ENCODE measurements at regions not wholly inside any gene's neighbourhood (a gene's known extent, or its start where the extent isn't known, plus 50 kb on each side); places are given as distances from the start of the nearest gene placed in this dataset.
A peak's percentile ranks its signal among the peaks of the same experiment; 100 is the strongest.

DNA sequence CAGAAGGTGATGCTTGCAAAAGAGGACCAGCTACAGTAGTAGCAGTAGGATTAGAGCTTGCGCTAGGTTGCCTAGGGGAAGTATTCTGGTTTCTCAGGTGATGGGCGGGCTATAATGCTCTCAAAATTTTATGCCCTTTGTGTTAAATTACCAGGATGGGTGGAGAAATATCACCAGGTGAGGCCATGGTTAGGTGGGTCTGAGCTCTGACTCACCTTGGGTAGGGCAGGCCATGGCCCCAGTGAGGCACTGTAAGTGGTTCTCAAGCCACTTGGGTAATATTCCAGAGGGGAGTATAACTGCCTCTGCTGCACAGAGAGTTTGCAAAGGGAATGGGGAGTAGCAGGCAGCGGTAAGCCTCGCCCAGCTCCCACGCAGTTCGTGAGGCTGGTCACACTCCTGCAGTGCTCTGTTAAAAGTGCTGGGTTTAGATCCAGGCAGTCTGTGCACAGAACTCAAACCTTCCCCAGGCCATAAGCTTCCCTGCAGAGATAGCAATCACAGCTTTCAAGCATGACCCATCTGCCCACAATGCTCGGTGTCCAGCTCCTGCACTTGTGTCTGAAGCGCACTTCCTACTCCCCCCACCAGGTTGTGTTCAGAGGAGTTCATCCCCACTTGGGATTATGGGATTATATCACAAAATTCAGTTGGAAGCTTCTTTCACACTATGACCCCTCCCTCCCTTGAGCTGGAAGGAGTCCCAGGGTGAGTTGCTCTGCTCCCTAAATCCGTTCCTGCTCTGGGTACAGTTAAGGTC, 575.0 kb downstream of the CHSY3 start:
- H3K27ac Mint-ChIP-seq: peak overlapping the region; percentile 75
- peaks cover 6% of the 10 kb centered on the region for H3K4me1 Mint-ChIP-seq
- peaks cover 39% of the 10 kb centered on the region for H3K9me3 Mint-ChIP-seq
- peaks cover 21% of the 10 kb centered on the region for H3K36me3 Mint-ChIP-seq (ENCODE audit: low read depth)
- TF ChIP-seq, protein P1, sequence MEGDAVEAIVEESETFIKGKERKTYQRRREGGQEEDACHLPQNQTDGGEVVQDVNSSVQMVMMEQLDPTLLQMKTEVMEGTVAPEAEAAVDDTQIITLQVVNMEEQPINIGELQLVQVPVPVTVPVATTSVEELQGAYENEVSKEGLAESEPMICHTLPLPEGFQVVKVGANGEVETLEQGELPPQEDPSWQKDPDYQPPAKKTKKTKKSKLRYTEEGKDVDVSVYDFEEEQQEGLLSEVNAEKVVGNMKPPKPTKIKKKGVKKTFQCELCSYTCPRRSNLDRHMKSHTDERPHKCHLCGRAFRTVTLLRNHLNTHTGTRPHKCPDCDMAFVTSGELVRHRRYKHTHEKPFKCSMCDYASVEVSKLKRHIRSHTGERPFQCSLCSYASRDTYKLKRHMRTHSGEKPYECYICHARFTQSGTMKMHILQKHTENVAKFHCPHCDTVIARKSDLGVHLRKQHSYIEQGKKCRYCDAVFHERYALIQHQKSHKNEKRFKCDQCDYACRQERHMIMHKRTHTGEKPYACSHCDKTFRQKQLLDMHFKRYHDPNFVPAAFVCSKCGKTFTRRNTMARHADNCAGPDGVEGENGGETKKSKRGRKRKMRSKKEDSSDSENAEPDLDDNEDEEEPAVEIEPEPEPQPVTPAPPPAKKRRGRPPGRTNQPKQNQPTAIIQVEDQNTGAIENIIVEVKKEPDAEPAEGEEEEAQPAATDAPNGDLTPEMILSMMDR (IDR thresholded peaks at IDR 0.05): no peak
- DNase-seq: no peak
- H3K27me3 Mint-ChIP-seq (ENCODE audit: low read depth, poor library complexity): peaks cover 5% of the 10 kb centered on the region
- no peak overlapping the region for H3K4me3 Mint-ChIP-seq

GRCh38 chr5:130476325-130476724, 572.1 kb downstream of the CHSY3 start:
- TF ChIP-seq, protein P1 (IDR thresholded peaks at IDR 0.05): no peak
- H3K36me3 Mint-ChIP-seq (ENCODE audit: low read depth): peaks cover 32% of the 10 kb centered on the region
- peaks cover 6% of the 10 kb centered on the region for H3K4me1 Mint-ChIP-seq
- peaks cover 63% of the 10 kb centered on the region for H3K9me3 Mint-ChIP-seq
- H3K27ac Mint-ChIP-seq: no peak overlapping the region
- H3K27me3 Mint-ChIP-seq (ENCODE audit: low read depth, poor library complexity): peaks cover 6% of the 10 kb centered on the region
- H3K4me3 Mint-ChIP-seq: no peak overlapping the region
- no peak for DNase-seq

- Mint-ChIP-seq H3K36me3 (ENCODE audit: low read depth) (peaks cover 7% of the 10 kb centered on the region), H3K4me3 (no peak overlapping the region), H3K4me1 (no peaks in the 10 kb centered on the region), H3K27ac (no peak overlapping the region), H3K9me3 (peaks cover 28% of the 10 kb centered on the region), H3K27me3 (ENCODE audit: low read depth, poor library complexity) (no peaks in the 10 kb centered on the region)
- TF ChIP-seq, protein P1 (IDR thresholded peaks at IDR 0.05): no peak
- DNase-seq: no peak
These were observed 558.3 kb downstream of the CHSY3 start for GRCh38 chr5:130462516-130462915.

DNA sequence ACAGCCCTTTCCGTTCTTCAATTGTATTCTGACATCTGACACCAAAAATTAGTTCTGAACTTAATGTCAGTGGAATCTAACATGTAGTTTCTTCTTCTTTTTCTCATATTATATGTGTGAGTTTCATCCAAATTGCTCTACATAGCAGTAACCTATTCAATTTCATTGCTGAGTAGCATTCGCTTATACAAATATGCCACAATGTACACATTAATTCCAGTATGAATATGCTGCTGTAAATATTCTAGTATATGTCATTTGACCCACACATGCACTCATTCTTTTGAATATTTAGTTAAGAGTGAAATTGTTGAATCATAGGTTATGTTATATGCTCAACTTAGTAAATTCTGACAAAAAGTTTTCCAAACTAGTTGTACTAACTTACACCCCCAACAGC, 550.9 kb downstream of the CHSY3 start:
- H3K4me1 Mint-ChIP-seq: no peaks in the 10 kb centered on the region
- H3K9me3 Mint-ChIP-seq: peaks cover 34% of the 10 kb centered on the region
- peaks cover 13% of the 10 kb centered on the region for H3K36me3 Mint-ChIP-seq (ENCODE audit: low read depth)
- no peaks in the 10 kb centered on the region for H3K27me3 Mint-ChIP-seq (ENCODE audit: low read depth, poor library complexity)
- DNase-seq: no peak
- H3K4me3 Mint-ChIP-seq: no peak overlapping the region
- H3K27ac Mint-ChIP-seq: no peak overlapping the region
- TF ChIP-seq, protein P1 (IDR thresholded peaks at IDR 0.05): no peak

GRCh38 chr5:130452744-130453143, 548.5 kb downstream of the CHSY3 start:
- no peak overlapping the region for H3K27ac Mint-ChIP-seq

More at GRCh38 chr5:130452744-130453143, 548.5 kb downstream of the CHSY3 start:
- Mint-ChIP-seq H3K9me3 (peaks cover 16% of the 10 kb centered on the region), H3K36me3 (ENCODE audit: low read depth) (peaks cover 6% of the 10 kb centered on the region), H3K27me3 (ENCODE audit: low read depth, poor library complexity) (no peaks in the 10 kb centered on the region), H3K4me1 (no peaks in the 10 kb centered on the region), H3K4me3 (no peak overlapping the region)
- TF ChIP-seq, protein P1 (IDR thresholded peaks at IDR 0.05): no peak
- DNase-seq: no peak
